ENCODE measurements at regions not wholly inside any gene's neighbourhood (a gene's known extent, or its start where the extent isn't known, plus 50 kb on each side); places are given as distances from the start of the nearest gene placed in this dataset.

GRCh38 chrX:44456685-44457084, 86.0 kb downstream of the FUNDC1 start:
- TF ChIP-seq POLR2AphosphoS5 (IDR thresholded peaks at IDR 0.05; ENCODE audit: low read depth, low read length) (no peak), CTCF (IDR thresholded peaks at IDR 0.05) (no peak), SIN3A (IDR thresholded peaks at IDR 0.05; ENCODE audit: borderline replicate concordance, insufficient read depth, low read depth, low read length) (no peak)

Measured in Panc1 (cell line).